Mesothelial cell of epicardium (in vitro differentiated cells): ENCODE measurements at regions not wholly inside any gene's neighbourhood (a gene's known extent, or its start where the extent isn't known, plus 50 kb on each side); places are given as distances from the start of the nearest gene placed in this dataset.

Experiments used
- DNase-seq, 2 experiments: peaks; one replicate each; pipeline ENCODE4 v3.0.0; 2021; ENCODE audit warnings: low spot score in 2 of 2; ENCODE audit not compliant: unreplicated experiment in 2 of 2
- H3K27ac Mint-ChIP-seq: 2 replicates; pipeline ENCODE4 v1.8.0; 2021; ENCODE audit warnings: mixed read lengths
- H3K27me3 Mint-ChIP-seq: 2 replicates; pipeline ENCODE4 v1.8.0; 2021; ENCODE audit warnings: low read depth, mixed read lengths
- H3K36me3 Mint-ChIP-seq: 2 replicates; pipeline ENCODE4 v1.8.0; 2021; ENCODE audit warnings: mixed read lengths
- H3K4me1 Mint-ChIP-seq: 2 replicates; pipeline ENCODE4 v1.8.0; 2021; ENCODE audit warnings: mixed read lengths
- H3K4me3 Mint-ChIP-seq: 2 replicates; pipeline ENCODE4 v1.8.0; 2021; ENCODE audit warnings: mild to moderate bottlenecking, moderate library complexity, mixed read lengths
- H3K9me3 Mint-ChIP-seq: 2 replicates; pipeline ENCODE4 v1.8.0; 2021; ENCODE audit warnings: mixed read lengths
- TF ChIP-seq, protein P1 (sequence below): fragments of 200-600 bp; sonication (generic); IDR thresholded peaks from one replicate; pipeline ENCODE4 v1.5.0; 2021; ENCODE audit warnings: antibody characterized with exemption; ENCODE audit not compliant: unreplicated experiment

DNA sequence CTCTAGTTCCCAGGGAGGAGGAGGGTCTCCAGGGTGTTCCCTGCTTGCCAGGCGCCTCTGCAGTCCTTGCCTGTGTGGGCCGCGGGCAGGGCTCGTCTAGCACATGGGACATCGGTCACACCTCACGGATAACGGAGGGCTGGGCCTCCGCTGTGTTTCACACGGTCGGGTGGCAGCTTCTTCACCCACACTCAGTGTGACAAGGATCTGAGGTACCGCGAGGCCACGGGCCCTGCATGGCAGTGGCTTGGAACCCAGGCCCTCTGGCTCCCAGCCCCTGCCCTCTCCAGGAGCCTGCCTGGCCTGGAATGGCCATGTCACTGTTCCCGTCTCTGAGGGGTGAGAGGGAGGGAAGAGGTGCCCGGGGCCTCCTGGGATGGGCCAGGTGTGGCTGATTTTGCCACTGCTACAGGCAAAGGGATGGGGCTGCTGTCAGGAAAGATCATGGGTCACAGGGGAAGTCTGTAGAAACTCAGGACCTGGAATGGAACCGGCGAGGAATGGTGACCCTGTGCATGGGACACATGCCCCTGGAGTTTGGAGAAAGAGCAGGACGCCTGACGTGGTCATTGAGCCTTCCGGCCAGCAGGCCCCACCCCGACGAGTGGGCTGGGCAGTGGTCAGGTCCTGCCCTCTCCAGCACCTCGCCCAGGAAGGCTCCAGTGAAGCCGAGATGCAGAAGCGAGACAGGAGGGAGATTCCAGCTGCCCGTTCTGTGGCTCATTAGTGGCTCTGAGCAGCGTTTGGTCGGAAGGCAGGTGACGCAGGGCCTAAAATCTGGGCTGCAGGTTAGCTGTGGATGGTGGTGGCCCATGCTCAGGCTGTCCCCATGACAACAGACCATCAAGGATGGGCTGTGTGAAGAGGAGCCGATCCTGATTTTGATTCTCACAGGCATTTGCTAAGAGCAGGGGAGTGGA is 76.5 kb upstream of the GSE1 start:
- Mint-ChIP-seq H3K9me3 (peaks cover 6% of the 10 kb centered on the region), H3K4me3 (no peak overlapping the region), H3K27me3 (no peaks in the 10 kb centered on the region), H3K36me3 (peaks cover 16% of the 10 kb centered on the region), H3K27ac (no peak overlapping the region), H3K4me1 (peaks cover 41% of the 10 kb centered on the region)
- DNase-seq, result no peak
- TF ChIP-seq, protein P1, sequence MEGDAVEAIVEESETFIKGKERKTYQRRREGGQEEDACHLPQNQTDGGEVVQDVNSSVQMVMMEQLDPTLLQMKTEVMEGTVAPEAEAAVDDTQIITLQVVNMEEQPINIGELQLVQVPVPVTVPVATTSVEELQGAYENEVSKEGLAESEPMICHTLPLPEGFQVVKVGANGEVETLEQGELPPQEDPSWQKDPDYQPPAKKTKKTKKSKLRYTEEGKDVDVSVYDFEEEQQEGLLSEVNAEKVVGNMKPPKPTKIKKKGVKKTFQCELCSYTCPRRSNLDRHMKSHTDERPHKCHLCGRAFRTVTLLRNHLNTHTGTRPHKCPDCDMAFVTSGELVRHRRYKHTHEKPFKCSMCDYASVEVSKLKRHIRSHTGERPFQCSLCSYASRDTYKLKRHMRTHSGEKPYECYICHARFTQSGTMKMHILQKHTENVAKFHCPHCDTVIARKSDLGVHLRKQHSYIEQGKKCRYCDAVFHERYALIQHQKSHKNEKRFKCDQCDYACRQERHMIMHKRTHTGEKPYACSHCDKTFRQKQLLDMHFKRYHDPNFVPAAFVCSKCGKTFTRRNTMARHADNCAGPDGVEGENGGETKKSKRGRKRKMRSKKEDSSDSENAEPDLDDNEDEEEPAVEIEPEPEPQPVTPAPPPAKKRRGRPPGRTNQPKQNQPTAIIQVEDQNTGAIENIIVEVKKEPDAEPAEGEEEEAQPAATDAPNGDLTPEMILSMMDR, result no peak

DNA sequence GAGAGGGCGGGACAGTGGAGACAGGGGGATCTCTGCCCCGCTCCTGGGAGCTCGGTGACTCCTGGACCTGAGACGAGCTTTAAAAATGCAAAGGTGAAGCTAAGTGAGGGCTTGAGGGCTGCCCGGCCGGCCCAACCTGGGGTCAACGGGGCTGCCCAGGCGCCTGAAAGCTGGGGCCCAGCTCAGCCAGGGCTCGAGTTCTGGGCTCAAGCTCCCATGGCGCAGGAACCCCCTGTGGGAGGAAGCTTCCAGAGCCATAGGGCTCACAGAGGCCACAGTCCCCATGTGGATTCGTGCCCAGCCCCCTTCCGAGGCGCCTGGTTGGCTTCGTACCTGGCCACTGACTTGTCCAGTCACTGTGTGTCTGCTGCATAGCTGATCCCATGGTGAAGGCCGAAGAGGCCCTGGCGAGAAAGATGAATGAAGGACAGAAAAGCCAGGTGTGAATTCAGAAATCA is 75.8 kb upstream of the GSE1 start:
- no peak for DNase-seq
- Mint-ChIP-seq H3K27ac (no peak overlapping the region), H3K9me3 (peaks cover 6% of the 10 kb centered on the region), H3K36me3 (peaks cover 16% of the 10 kb centered on the region), H3K27me3 (no peaks in the 10 kb centered on the region), H3K4me1 (peaks cover 48% of the 10 kb centered on the region), H3K4me3 (no peak overlapping the region)
- TF ChIP-seq, protein P1, result no peak

DNA sequence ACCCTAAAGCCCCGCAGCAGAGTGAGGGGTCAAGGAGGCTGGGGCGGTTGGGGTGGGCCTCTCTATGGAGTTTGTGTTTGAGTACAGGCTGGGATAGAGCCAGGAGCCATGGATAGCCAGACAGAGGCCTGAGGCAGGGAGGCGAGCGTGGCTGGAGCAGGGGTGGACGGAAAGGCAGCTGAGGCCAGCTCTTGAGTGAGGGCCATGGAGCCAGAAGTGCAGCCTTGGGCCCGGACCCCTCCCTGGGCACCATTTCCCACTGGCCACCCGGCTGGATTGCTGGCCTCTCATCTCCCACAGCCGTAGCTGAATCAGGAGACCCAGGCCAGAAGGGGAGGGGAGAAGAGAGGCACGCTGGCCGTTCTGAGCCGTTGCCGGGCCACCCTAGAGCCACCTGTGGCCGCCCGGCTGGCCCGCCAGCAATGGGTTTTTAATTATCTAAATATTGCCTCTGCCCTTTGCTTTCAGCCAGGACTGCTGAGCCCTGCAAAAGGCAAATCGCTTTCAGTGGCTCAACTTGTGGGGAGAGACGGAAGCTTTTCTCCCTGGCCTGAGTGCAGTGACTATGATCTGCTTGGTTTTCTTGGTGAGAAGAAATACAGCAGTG is 75.2 kb upstream of the GSE1 start:
- no peaks in the 10 kb centered on the region for H3K27me3 Mint-ChIP-seq
- H3K27ac Mint-ChIP-seq, result no peak overlapping the region
- TF ChIP-seq, protein P1, result no peak
- H3K4me3 Mint-ChIP-seq, result no peak overlapping the region
- peaks cover 52% of the 10 kb centered on the region for H3K4me1 Mint-ChIP-seq
- H3K9me3 Mint-ChIP-seq, result peaks cover 6% of the 10 kb centered on the region
- DNase-seq, result no peak
- peaks cover 16% of the 10 kb centered on the region for H3K36me3 Mint-ChIP-seq

DNA sequence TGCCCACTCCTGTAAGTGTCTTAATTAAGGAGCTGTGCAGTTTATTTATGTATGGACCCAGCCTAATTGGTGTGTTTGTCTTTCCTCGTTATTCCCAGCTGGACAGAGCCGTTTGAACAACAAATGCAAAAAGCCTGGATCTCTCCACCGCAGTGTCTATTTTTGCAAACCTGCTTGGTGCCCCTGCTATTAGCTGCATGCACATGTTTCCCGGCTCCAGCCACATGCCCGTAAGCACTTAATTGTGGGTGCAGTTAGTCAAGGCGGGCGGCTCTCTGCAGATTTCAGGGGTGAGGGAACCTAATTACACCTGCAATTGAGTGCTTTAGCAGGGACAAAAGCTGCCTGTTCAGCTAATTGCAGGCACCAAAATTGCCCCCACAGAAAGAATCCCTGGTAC is 74.0 kb upstream of the GSE1 start:
- H3K36me3 Mint-ChIP-seq, result peaks cover 16% of the 10 kb centered on the region
- no peak overlapping the region for H3K27ac Mint-ChIP-seq
- H3K4me3 Mint-ChIP-seq, result no peak overlapping the region
- TF ChIP-seq, protein P1, result no peak
- H3K27me3 Mint-ChIP-seq, result no peaks in the 10 kb centered on the region
- H3K4me1 Mint-ChIP-seq, result peaks cover 55% of the 10 kb centered on the region
- H3K9me3 Mint-ChIP-seq, result peaks cover 6% of the 10 kb centered on the region
- no peak for DNase-seq

DNA sequence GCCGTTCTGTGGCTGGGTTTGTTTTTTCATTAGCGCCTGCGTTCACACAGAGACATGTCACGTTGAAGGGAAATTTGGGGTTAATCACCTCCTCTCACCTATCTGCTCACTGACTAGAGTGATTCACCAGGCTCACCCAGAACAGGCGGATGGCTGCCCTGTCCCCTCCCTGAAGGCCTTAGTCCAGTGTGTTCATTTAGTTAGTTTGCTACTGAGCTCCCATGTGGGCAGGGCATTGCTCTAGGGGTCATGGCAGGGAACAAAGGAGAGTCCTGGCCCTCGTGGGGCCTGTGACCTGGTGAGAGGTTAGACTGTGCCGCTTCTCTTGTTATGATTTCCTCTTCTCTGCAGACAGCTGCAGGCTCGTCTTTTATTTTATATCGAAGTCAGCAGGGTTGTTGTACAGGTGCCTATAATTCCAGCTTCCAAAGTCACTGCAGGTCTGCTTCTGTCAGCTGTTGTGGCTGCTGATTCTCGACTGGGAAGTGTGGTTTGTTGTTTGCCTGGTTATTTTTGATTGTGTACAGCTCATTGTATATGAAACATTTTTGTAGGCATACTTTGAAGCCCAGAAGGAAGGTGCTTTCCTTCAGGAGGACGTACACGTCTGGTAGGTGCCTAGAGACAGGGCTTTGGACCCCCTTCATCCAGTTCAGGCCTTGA is 73.4 kb upstream of the GSE1 start:
- Mint-ChIP-seq H3K4me1 (peaks cover 52% of the 10 kb centered on the region), H3K9me3 (peaks cover 6% of the 10 kb centered on the region), H3K4me3 (no peak overlapping the region), H3K27me3 (no peaks in the 10 kb centered on the region), H3K27ac (no peak overlapping the region), H3K36me3 (peaks cover 12% of the 10 kb centered on the region)
- no peak for DNase-seq
- TF ChIP-seq, protein P1, result no peak
